ENCODE measurements at regions not wholly inside any gene's neighbourhood (a gene's known extent, or its start where the extent isn't known, plus 50 kb on each side); places are given as distances from the start of the nearest gene placed in this dataset.

DNA sequence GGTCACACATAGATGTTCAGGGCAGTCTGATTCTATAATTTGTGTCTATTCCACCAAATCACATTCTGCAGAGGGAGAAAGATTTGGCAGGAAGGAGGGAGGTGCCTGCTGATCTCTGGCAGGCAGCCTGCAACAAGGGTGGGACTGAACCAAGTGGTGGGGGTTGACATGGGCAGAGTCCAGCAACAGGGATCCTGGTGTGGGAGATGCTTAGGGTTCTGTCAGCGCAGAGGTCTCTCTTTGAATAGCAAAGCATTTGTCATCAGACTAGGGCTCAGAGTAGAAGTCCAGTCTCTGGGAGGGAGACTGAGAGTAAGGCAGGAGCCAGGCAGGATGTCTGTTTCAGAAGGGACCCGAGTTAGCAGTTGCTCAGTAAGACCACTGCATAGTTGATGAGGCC lies 94.6 kb downstream of the UTP18 start:
- in situ Hi-C loops (cut with HindIII; ENCODE audit: low pct_ligation_motif_present, low sequenced_read_pairs) = no loop called here
- H3K4me3 ChIP-seq (ENCODE audit: low read depth, low read length) = no peak overlapping the region
- TF ChIP-seq, protein P1, sequence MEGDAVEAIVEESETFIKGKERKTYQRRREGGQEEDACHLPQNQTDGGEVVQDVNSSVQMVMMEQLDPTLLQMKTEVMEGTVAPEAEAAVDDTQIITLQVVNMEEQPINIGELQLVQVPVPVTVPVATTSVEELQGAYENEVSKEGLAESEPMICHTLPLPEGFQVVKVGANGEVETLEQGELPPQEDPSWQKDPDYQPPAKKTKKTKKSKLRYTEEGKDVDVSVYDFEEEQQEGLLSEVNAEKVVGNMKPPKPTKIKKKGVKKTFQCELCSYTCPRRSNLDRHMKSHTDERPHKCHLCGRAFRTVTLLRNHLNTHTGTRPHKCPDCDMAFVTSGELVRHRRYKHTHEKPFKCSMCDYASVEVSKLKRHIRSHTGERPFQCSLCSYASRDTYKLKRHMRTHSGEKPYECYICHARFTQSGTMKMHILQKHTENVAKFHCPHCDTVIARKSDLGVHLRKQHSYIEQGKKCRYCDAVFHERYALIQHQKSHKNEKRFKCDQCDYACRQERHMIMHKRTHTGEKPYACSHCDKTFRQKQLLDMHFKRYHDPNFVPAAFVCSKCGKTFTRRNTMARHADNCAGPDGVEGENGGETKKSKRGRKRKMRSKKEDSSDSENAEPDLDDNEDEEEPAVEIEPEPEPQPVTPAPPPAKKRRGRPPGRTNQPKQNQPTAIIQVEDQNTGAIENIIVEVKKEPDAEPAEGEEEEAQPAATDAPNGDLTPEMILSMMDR (IDR thresholded peaks at IDR 0.05; ENCODE audit: low read depth, low read length, missing control alignments) = no peak
- no peaks in the 10 kb centered on the region for H3K27me3 ChIP-seq (replicated peaks)
- DNase-seq = no peak
- H3K36me3 ChIP-seq (replicated peaks) = no peaks in the 10 kb centered on the region
- H3K27ac ChIP-seq = no peak overlapping the region

DNA sequence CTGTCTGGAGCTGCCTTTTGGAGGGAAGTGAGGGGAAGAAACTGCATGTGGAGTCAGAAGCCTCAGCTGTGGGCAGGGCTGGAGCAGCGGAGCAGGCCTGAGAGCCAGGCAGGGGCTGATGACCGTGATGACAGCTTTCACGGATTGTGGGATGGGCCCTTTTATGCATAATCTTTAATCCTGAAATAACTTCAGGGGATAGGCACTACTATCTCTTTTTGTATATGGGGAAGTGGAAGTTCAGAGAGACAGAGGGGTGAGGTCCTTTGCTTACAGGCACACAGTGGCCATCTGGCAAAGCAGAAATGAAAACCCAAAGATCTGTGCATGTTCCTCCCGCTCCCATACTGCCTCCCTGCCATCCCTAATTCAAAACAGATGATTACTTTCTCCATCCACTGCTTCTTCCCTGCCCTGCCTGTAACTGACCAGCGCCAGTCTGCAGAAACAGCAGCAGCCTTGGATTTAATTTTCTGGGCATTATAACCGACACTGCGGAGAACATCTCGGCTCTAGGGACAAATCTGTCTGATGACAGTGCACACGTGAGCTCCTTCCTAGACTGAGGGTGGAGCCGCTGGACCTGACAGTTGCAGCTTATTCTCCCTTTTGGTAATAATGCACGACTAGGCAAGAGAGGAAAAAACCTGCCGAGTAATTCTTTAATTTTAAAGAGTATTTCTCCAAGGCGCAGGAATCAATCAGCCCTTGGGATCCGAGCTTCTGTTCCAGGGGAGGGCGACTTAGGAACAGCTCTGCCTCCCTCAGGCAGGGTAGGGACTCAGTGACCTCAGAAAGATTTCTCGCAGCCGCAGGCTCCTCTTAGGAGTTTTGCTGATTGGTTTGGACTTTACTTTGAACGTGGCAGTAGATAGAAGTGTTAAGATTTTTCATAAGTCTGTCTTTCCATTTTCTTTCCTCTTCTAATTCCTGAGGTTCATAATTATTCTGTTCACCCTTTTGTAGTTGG lies 95.4 kb downstream of the UTP18 start:
- Histone ChIP-seq H3K27me3 (replicated peaks) (no peaks in the 10 kb centered on the region), H3K4me3 (ENCODE audit: low read depth, low read length) (no peak overlapping the region), H3K27ac (no peak overlapping the region), H3K36me3 (replicated peaks) (no peaks in the 10 kb centered on the region)
- in situ Hi-C loops (cut with HindIII; ENCODE audit: low pct_ligation_motif_present, low sequenced_read_pairs) = no loop called here
- DNase-seq = no peak
- TF ChIP-seq, protein P1 (IDR thresholded peaks at IDR 0.05; ENCODE audit: low read depth, low read length, missing control alignments) = no peak

DNA sequence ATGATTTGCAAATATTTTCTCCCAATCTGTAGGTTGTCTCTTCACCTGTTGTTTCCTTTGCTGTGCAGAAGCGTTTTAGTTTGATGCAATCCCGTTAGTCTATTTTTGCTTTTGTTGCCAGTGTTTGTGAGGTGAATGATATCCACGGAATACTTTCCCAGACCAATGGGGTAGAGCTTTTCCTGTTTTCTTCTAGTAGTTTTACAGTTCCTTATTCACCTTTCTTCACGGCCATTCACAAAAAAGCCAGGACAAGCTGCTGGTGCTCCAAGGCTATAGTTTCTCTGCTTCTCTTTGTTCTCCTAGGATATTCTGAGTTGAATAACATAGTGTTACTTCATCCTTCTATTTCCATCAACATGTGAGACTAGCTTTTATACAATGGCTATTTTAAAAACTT lies 98.7 kb downstream of the UTP18 start:
- no peak overlapping the region for H3K27ac ChIP-seq
- DNase-seq = no peak
- TF ChIP-seq, protein P1 (IDR thresholded peaks at IDR 0.05; ENCODE audit: low read depth, low read length, missing control alignments) = no peak
- in situ Hi-C loops (cut with HindIII; ENCODE audit: low pct_ligation_motif_present, low sequenced_read_pairs) = no loop called here
- H3K36me3 ChIP-seq (replicated peaks) = no peaks in the 10 kb centered on the region
- H3K4me3 ChIP-seq (ENCODE audit: low read depth, low read length) = no peak overlapping the region
- H3K27me3 ChIP-seq (replicated peaks) = no peaks in the 10 kb centered on the region

DNA sequence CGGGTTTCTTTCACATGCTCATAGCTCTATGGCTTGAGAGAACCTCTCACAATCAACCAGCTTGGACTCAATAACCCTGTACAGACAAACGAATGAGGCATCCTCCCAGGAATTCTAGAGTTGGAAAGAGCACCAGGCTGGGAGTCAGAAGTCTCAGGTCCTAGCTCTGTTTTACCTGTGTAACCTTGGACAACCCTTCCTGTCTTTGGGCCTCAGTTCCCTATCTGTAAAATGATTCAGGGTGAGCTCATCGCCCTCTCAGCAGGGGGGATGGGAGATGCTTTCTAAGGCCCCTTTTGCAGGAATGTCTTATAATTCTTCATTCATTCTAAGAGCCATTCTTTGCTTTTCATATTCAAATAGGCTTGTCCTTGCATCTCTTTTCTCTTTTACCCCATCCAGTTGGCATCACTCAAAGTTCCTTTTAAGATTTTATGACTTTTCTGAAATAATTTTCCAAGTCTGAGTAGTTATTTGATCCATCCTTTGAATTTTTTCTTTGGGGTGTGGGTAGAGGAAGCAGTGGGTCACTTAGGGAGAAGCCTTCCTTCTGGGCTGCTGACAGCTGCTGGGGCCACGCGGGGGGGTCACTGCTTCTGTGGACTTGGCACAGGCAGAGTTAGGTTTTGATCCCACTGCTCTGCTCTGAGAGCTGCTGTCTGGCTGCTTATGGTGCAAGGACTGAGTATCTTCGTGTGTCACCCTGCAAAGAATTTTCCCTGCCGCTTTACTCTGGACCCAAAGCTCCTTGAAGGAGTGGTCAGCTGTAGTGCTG lies 102.7 kb downstream of the UTP18 start:
- H3K27ac ChIP-seq = no peak overlapping the region
- in situ Hi-C loops (cut with HindIII; ENCODE audit: low pct_ligation_motif_present, low sequenced_read_pairs) = no loop called here
- TF ChIP-seq, protein P1 (IDR thresholded peaks at IDR 0.05; ENCODE audit: low read depth, low read length, missing control alignments) = no peak
- H3K27me3 ChIP-seq (replicated peaks) = no peaks in the 10 kb centered on the region
- H3K4me3 ChIP-seq (ENCODE audit: low read depth, low read length) = no peak overlapping the region
- no peaks in the 10 kb centered on the region for H3K36me3 ChIP-seq (replicated peaks)
- no peak for DNase-seq

DNA sequence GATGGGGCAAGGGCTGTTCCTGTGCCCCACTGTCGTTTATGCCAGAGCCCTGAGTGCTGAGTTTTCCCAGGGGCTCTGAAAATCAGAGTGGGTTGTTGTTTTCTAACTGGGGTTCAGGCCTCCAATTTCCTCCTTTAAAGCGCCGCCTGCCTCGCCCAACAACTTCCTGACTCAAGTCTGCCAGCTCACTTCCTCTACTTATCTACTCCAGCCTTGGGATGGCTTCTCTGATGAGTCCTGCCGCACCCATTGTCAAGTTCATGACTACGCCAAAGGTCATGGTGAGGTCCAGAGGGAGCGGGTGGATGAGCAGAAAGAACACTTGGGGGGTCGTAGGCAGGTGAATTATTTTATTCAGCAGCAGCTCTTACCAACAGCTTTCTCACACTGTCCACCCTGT lies 104.7 kb downstream of the UTP18 start:
- no peaks in the 10 kb centered on the region for H3K36me3 ChIP-seq (replicated peaks)
- no peak for DNase-seq
- H3K27me3 ChIP-seq (replicated peaks) = no peaks in the 10 kb centered on the region
- no peak overlapping the region for H3K4me3 ChIP-seq (ENCODE audit: low read depth, low read length)
- TF ChIP-seq, protein P1 (IDR thresholded peaks at IDR 0.05; ENCODE audit: low read depth, low read length, missing control alignments) = no peak
- in situ Hi-C loops (cut with HindIII; ENCODE audit: low pct_ligation_motif_present, low sequenced_read_pairs) = no loop called here
- no peak overlapping the region for H3K27ac ChIP-seq
